ENCODE measurements at regions not wholly inside any gene's neighbourhood (a gene's known extent, or its start where the extent isn't known, plus 50 kb on each side); places are given as distances from the start of the nearest gene placed in this dataset.

GRCh38 chr7:46651070-46651469 is 730.0 kb upstream of the IGFBP3 start:
- H3K27me3 ChIP-seq (ENCODE audit: control insufficient read depth, insufficient read depth, low read length), result no peaks in the 10 kb centered on the region
- H3K9me3 Mint-ChIP-seq, result peaks cover 0 to 17% (median 5%) of the 10 kb centered on the region in 7 donors
- ATAC-seq (ENCODE audit: low read depth in 2 of 2) (no peak), DNase-seq (no peak)
- H3K27ac Mint-ChIP-seq, result no peak overlapping the region
- no peak overlapping the region for H3K4me3 ChIP-seq (ENCODE audit: low read depth, low read length)
- no peak overlapping the region for H3K27ac ChIP-seq (ENCODE audit: insufficient read depth, low read length, poor library complexity, severe bottlenecking)
- H3K4me3 Mint-ChIP-seq, result no peak overlapping the region
- no peaks in the 10 kb centered on the region for H3K4me1 Mint-ChIP-seq
- no peaks in the 10 kb centered on the region for H3K9me3 ChIP-seq (ENCODE audit: control insufficient read depth in 2 of 2, low read length in 2 of 2)
- no peaks in the 10 kb centered on the region for H3K36me3 ChIP-seq (ENCODE audit: control insufficient read depth, insufficient read depth, low read length)
- H3K27me3 Mint-ChIP-seq, result no peaks in the 10 kb centered on the region
- no peaks in the 10 kb centered on the region for H3K36me3 Mint-ChIP-seq
- no peaks in the 10 kb centered on the region for H3K4me1 ChIP-seq (ENCODE audit: control insufficient read depth, insufficient read depth, low read length, poor library complexity, severe bottlenecking)

- DNase-seq (no peak), ATAC-seq (ENCODE audit: low read depth in 2 of 2) (no peak)
- Mint-ChIP-seq H3K27me3 (no peaks in the 10 kb centered on the region), H3K4me1 (no peaks in the 10 kb centered on the region), H3K36me3 (no peaks in the 10 kb centered on the region), H3K4me3 (no peak overlapping the region), H3K9me3 (peaks cover 0 to 19% (median 5%) of the 10 kb centered on the region in 7 donors), H3K27ac (no peak overlapping the region)
- Histone ChIP-seq H3K27ac (ENCODE audit: insufficient read depth, low read length, poor library complexity, severe bottlenecking) (no peak overlapping the region), H3K36me3 (ENCODE audit: control insufficient read depth, insufficient read depth, low read length) (no peaks in the 10 kb centered on the region), H3K4me3 (ENCODE audit: low read depth, low read length) (no peak overlapping the region), H3K9me3 (ENCODE audit: control insufficient read depth in 2 of 2, low read length in 2 of 2) (no peaks in the 10 kb centered on the region), H3K27me3 (ENCODE audit: control insufficient read depth, insufficient read depth, low read length) (no peaks in the 10 kb centered on the region), H3K4me1 (ENCODE audit: control insufficient read depth, insufficient read depth, low read length, poor library complexity, severe bottlenecking) (no peaks in the 10 kb centered on the region)
Observed at GRCh38 chr7:46649876-46650275, 728.8 kb upstream of the IGFBP3 start.

- no peaks in the 10 kb centered on the region for H3K36me3 Mint-ChIP-seq
- no peaks in the 10 kb centered on the region for H3K27me3 Mint-ChIP-seq
- no peaks in the 10 kb centered on the region for H3K4me1 Mint-ChIP-seq
- Histone ChIP-seq H3K4me3 (ENCODE audit: low read depth, low read length) (no peak overlapping the region), H3K4me1 (ENCODE audit: control insufficient read depth, insufficient read depth, low read length, poor library complexity, severe bottlenecking) (no peaks in the 10 kb centered on the region), H3K27me3 (ENCODE audit: control insufficient read depth, insufficient read depth, low read length) (no peaks in the 10 kb centered on the region), H3K27ac (ENCODE audit: insufficient read depth, low read length, poor library complexity, severe bottlenecking) (no peak overlapping the region), H3K36me3 (ENCODE audit: control insufficient read depth, insufficient read depth, low read length) (no peaks in the 10 kb centered on the region), H3K9me3 (ENCODE audit: control insufficient read depth in 2 of 2, low read length in 2 of 2) (no peaks in the 10 kb centered on the region)
- H3K9me3 Mint-ChIP-seq, result peaks cover 5 to 18% (median 9%) of the 10 kb centered on the region in 7 donors
- ATAC-seq (ENCODE audit: low read depth in 2 of 2) (no peak), DNase-seq (no peak)
- no peak overlapping the region for H3K27ac Mint-ChIP-seq
- H3K4me3 Mint-ChIP-seq, result no peak overlapping the region
Observed at GRCh38 chr7:46637793-46638735, 717.0 kb upstream of the IGFBP3 start.

DNA sequence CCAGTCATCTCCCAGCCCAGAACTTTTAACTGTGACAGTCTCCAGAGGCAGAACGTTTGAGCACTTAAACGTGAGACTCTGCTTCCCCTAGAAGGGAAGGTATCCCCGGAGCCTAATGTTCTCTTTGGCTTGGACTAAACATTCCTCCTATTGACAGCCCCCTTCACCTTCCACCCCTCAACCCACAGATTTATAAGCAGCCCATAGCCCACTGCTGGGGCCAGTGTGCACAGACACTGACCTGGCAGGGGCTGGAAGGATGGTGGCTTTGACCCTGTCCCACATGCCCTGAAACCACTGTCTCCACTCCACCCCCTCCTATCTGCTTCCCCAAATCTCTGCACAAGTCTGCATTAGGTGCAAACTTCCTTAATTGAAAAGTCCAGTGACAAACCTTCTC is 715.0 kb upstream of the IGFBP3 start:
- Mint-ChIP-seq H3K4me3 (no peak overlapping the region), H3K36me3 (no peaks in the 10 kb centered on the region), H3K27me3 (no peaks in the 10 kb centered on the region), H3K9me3 (peaks cover 3 to 17% (median 9%) of the 10 kb centered on the region in 7 donors), H3K27ac (no peak overlapping the region), H3K4me1 (no peaks in the 10 kb centered on the region)
- no peak for ATAC-seq (ENCODE audit: low read depth in 2 of 2)
- Histone ChIP-seq H3K4me3 (ENCODE audit: low read depth, low read length) (no peak overlapping the region), H3K36me3 (ENCODE audit: control insufficient read depth, insufficient read depth, low read length) (no peaks in the 10 kb centered on the region), H3K9me3 (ENCODE audit: control insufficient read depth in 2 of 2, low read length in 2 of 2) (no peaks in the 10 kb centered on the region), H3K27me3 (ENCODE audit: control insufficient read depth, insufficient read depth, low read length) (no peaks in the 10 kb centered on the region), H3K4me1 (ENCODE audit: control insufficient read depth, insufficient read depth, low read length, poor library complexity, severe bottlenecking) (no peaks in the 10 kb centered on the region), H3K27ac (ENCODE audit: insufficient read depth, low read length, poor library complexity, severe bottlenecking) (no peak overlapping the region)
- no peak for DNase-seq

GRCh38 chr7:46633630-46634240 is 712.7 kb upstream of the IGFBP3 start:
- Histone ChIP-seq H3K27ac (ENCODE audit: insufficient read depth, low read length, poor library complexity, severe bottlenecking) (no peak overlapping the region), H3K4me1 (ENCODE audit: control insufficient read depth, insufficient read depth, low read length, poor library complexity, severe bottlenecking) (no peaks in the 10 kb centered on the region), H3K9me3 (ENCODE audit: control insufficient read depth in 2 of 2, low read length in 2 of 2) (no peaks in the 10 kb centered on the region), H3K36me3 (ENCODE audit: control insufficient read depth, insufficient read depth, low read length) (no peaks in the 10 kb centered on the region), H3K27me3 (ENCODE audit: control insufficient read depth, insufficient read depth, low read length) (no peaks in the 10 kb centered on the region), H3K4me3 (ENCODE audit: low read depth, low read length) (no peak overlapping the region)
- Mint-ChIP-seq H3K27ac (no peak overlapping the region), H3K27me3 (no peaks in the 10 kb centered on the region), H3K36me3 (no peaks in the 10 kb centered on the region), H3K4me1 (no peaks in the 10 kb centered on the region), H3K9me3 (peaks cover 0 to 17% (median 5%) of the 10 kb centered on the region in 7 donors), H3K4me3 (no peak overlapping the region)
- no peak for ATAC-seq (ENCODE audit: low read depth in 2 of 2)
- no peak for DNase-seq

GRCh38 chr7:46633200-46633599 is 712.1 kb upstream of the IGFBP3 start:
- no peaks in the 10 kb centered on the region for H3K4me1 Mint-ChIP-seq
- DNase-seq (no peak), ATAC-seq (ENCODE audit: low read depth in 2 of 2) (no peak)
- no peak overlapping the region for H3K4me3 Mint-ChIP-seq
- H3K27me3 Mint-ChIP-seq, result no peaks in the 10 kb centered on the region
- Histone ChIP-seq H3K27me3 (ENCODE audit: control insufficient read depth, insufficient read depth, low read length) (no peaks in the 10 kb centered on the region), H3K4me3 (ENCODE audit: low read depth, low read length) (no peak overlapping the region), H3K9me3 (ENCODE audit: control insufficient read depth in 2 of 2, low read length in 2 of 2) (no peaks in the 10 kb centered on the region), H3K27ac (ENCODE audit: insufficient read depth, low read length, poor library complexity, severe bottlenecking) (no peak overlapping the region), H3K36me3 (ENCODE audit: control insufficient read depth, insufficient read depth, low read length) (no peaks in the 10 kb centered on the region), H3K4me1 (ENCODE audit: control insufficient read depth, insufficient read depth, low read length, poor library complexity, severe bottlenecking) (no peaks in the 10 kb centered on the region)
- H3K36me3 Mint-ChIP-seq, result no peaks in the 10 kb centered on the region
- no peak overlapping the region for H3K27ac Mint-ChIP-seq
- H3K9me3 Mint-ChIP-seq, result peaks cover 0 to 17% (median 5%) of the 10 kb centered on the region in 7 donors

GRCh38 chr7:46630031-46630430 is 709.0 kb upstream of the IGFBP3 start:
- DNase-seq (no peak), ATAC-seq (ENCODE audit: low read depth in 2 of 2) (no peak)
- Mint-ChIP-seq H3K4me1 (no peaks in the 10 kb centered on the region), H3K9me3 (peaks cover 0 to 10% (median 3%) of the 10 kb centered on the region in 7 donors), H3K4me3 (no peak overlapping the region), H3K36me3 (no peaks in the 10 kb centered on the region), H3K27me3 (no peaks in the 10 kb centered on the region), H3K27ac (no peak overlapping the region)
- no peaks in the 10 kb centered on the region for H3K4me1 ChIP-seq (ENCODE audit: control insufficient read depth, insufficient read depth, low read length, poor library complexity, severe bottlenecking)
- H3K9me3 ChIP-seq (ENCODE audit: control insufficient read depth in 2 of 2, low read length in 2 of 2), result no peaks in the 10 kb centered on the region
- no peak overlapping the region for H3K4me3 ChIP-seq (ENCODE audit: low read depth, low read length)
- no peaks in the 10 kb centered on the region for H3K36me3 ChIP-seq (ENCODE audit: control insufficient read depth, insufficient read depth, low read length)
- H3K27me3 ChIP-seq (ENCODE audit: control insufficient read depth, insufficient read depth, low read length), result no peaks in the 10 kb centered on the region
- no peak overlapping the region for H3K27ac ChIP-seq (ENCODE audit: insufficient read depth, low read length, poor library complexity, severe bottlenecking)
